Pancreas (tissue), 10 donors: ENCODE measurements at regions not wholly inside any gene's neighbourhood (a gene's known extent, or its start where the extent isn't known, plus 50 kb on each side); places are given as distances from the start of the nearest gene placed in this dataset.
A peak's percentile ranks its signal among the peaks of the same experiment; 100 is the strongest.

Experiments used
- ATAC-seq, 4 donors: fragments of 200-7000 bp; cut with Tn5 transposase; one replicate each; pipeline versions ENCODE4 v1.8.0 to v1.9.1; 2020; ENCODE audit warnings: mild to moderate bottlenecking in 4 of 4, moderate library complexity in 4 of 4
- DNase-seq, 6 donors: peaks; one replicate each; pipeline ENCODE4 v3.0.0-alpha.2; 2020
- FAIRE-seq: peaks from 2 replicates; lab custom pipeline; 2012; peaks lifted over from hg19 to GRCh38; lab: Jason Lieb, UNC
- H3K27ac ChIP-seq, 4 donors: fragments of 200-600 bp; sonication (generic); 1 replicate in 3 of 4; 2 replicates in 1 of 4; pipeline versions ENCODE4 v1.5.0 to v1.8.0; 2020
- H3K27me3 ChIP-seq, 4 donors: fragments of 200-600 bp; one replicate each; pipeline ENCODE4 v1.8.0; 2021
- H3K36me3 ChIP-seq, 3 donors: fragments of 200-600 bp; sonication (generic) in 1 of 3; one replicate each; pipeline versions ENCODE4 v1.5.0 to v1.8.0; 2020 to 2021
- H3K4me1 ChIP-seq, 3 donors: fragments of 200-600 bp; one replicate each; pipeline ENCODE4 v1.8.0; 2021
- H3K4me3 ChIP-seq, 4 donors: fragments of 200-600 bp; sonication (generic) in 2 of 4; one replicate each; pipeline versions ENCODE4 v1.5.0 to v1.8.0; 2020 to 2021
- H3K9me3 ChIP-seq, 4 donors: fragments of 200-600 bp; one replicate each; pipeline ENCODE4 v1.8.0; 2021
- WGBS, 2 donors: extraction: QIAGEN DNeasy Blood & Tissue Kit; methylation state at CpG; one replicate each; pipeline ENCODE4 v1.1.7; 2013; 5-methylcytosine and 5-hydroxymethylcytosine counted together
- intact Hi-C, 3 donors: fragments of 100-400 bp; cut with DNase I; formaldehyde crosslinking; loops; one replicate each; pipeline versions ENCODE4 v1.11.1 to v1.14.2; 2022
- TF ChIP-seq, protein P1 (sequence below), 4 donors: fragments of 200-600 bp; sonication (generic) in 3 of 4; IDR thresholded peaks; one replicate each; pipeline versions ENCODE4 v1.5.0 to v1.8.0; 2021; ENCODE audit warnings: antibody characterized with exemption in 4 of 4
- donor health status: healthy with polysubstance abuse.
- donor health status: DM: no; HTN: no; CAD: no; lungs with moderate emphysema.
- donor health status: DM: no; HTN: no; CAD: no.
- donor health status: control.
- donor health status: control.
- donor health status: Bipolar disorder and iron deficiency.
- donor health status: DM: yes; HTN: yes; CAD: no.
- donor health status: DM: no; HTN: no; CAD: no.
- donor health status: DM: no; HTN: no; CAD: no.
- donor health status: DM: yes; HTN: yes; CAD: no.

DNA sequence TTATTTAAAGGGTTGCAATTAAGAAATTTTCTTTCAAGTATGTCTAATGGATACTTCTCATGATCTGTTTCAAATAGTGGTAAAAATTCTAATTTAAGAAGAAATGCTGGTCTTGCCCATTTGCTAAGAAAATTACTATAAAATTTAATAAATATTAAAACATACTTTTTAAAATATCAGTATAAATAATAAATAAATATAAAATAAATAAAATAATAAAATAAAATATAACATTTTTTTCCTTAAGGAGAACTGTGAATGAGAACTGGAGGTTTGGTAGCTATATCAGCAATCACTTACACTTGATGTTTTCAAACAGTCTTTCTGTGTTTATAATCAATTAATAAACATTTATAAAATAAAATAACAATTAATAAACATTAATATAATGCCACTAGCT lies 266.1 kb downstream of the HGF start:
- H3K36me3 ChIP-seq: no peaks in the 10 kb centered on the region
- H3K9me3 ChIP-seq: no peaks in the 10 kb centered on the region
- intact Hi-C loops: no loop called here
- no peak overlapping the region for H3K27ac ChIP-seq
- H3K4me3 ChIP-seq: no peak overlapping the region
- DNase-seq: no peak
- peak; percentile 90 for FAIRE-seq
- peaks cover 0 to 4% (median 0%) of the 10 kb centered on the region in 4 donors for H3K27me3 ChIP-seq
- TF ChIP-seq, protein P1, sequence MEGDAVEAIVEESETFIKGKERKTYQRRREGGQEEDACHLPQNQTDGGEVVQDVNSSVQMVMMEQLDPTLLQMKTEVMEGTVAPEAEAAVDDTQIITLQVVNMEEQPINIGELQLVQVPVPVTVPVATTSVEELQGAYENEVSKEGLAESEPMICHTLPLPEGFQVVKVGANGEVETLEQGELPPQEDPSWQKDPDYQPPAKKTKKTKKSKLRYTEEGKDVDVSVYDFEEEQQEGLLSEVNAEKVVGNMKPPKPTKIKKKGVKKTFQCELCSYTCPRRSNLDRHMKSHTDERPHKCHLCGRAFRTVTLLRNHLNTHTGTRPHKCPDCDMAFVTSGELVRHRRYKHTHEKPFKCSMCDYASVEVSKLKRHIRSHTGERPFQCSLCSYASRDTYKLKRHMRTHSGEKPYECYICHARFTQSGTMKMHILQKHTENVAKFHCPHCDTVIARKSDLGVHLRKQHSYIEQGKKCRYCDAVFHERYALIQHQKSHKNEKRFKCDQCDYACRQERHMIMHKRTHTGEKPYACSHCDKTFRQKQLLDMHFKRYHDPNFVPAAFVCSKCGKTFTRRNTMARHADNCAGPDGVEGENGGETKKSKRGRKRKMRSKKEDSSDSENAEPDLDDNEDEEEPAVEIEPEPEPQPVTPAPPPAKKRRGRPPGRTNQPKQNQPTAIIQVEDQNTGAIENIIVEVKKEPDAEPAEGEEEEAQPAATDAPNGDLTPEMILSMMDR (IDR thresholded peaks at IDR 0.05): no peak
- ATAC-seq: no peak
- no peaks in the 10 kb centered on the region for H3K4me1 ChIP-seq

DNA sequence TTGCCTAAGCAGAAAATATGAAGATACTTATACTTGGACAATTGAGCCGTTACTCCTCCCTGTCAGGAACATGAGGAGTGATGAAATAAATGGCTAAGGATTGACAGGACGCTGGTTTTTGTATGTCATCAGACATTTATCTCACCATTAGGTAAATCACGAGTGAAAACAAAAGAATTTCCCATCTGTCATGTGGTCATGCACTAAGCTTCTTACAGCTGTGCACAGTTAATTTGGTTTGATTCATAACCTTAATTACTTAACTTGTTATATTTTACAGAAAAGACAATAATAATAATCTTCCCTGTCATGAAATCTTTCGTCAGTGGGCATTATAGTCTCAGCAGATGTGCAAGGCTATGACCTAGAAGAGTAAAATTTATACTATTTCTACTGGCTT lies 266.5 kb downstream of the HGF start:
- peaks cover 0 to 4% (median 0%) of the 10 kb centered on the region in 4 donors for H3K27me3 ChIP-seq
- ATAC-seq (no peak), FAIRE-seq (no peak), DNase-seq (no peak)
- no peaks in the 10 kb centered on the region for H3K36me3 ChIP-seq
- WGBS, 2 donors: 61 to 70% methylated on average over 4 of the region's 4 CpGs
- no peak overlapping the region for H3K4me3 ChIP-seq
- H3K4me1 ChIP-seq: no peaks in the 10 kb centered on the region
- H3K9me3 ChIP-seq: no peaks in the 10 kb centered on the region
- TF ChIP-seq, protein P1 (IDR thresholded peaks at IDR 0.05): no peak
- H3K27ac ChIP-seq: no peak overlapping the region
- intact Hi-C loops: no loop called here

DNA sequence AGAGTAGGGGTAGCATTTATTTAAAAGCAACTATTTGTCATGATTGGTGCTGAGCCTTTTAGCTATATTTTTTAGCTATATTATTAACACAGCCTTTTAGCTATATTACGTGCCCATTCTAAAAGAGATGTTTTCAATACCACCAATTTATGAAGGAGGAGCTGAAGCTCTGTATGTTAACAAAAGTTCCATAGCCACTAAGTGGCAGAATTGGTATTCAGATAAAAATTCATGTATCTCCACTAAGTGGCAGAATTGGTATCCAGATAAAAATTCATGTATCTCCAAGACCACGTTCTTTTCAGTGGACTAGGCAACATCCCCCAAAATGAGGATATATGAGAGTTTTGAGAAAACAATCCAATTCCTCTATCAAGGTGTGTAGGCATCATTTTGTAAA lies 268.6 kb downstream of the HGF start:
- Histone ChIP-seq H3K36me3 (no peaks in the 10 kb centered on the region), H3K4me3 (no peak overlapping the region), H3K4me1 (no peaks in the 10 kb centered on the region), H3K9me3 (no peaks in the 10 kb centered on the region), H3K27me3 (peaks cover 0 to 4% (median 0%) of the 10 kb centered on the region in 4 donors), H3K27ac (no peak overlapping the region)
- 56 to 59% methylated on average over 2 of the region's 2 CpGs for WGBS, 2 donors
- no peak for FAIRE-seq
- intact Hi-C loops: no loop called here
- TF ChIP-seq, protein P1 (IDR thresholded peaks at IDR 0.05): no peak
- no peak for ATAC-seq
- no peak for DNase-seq

DNA sequence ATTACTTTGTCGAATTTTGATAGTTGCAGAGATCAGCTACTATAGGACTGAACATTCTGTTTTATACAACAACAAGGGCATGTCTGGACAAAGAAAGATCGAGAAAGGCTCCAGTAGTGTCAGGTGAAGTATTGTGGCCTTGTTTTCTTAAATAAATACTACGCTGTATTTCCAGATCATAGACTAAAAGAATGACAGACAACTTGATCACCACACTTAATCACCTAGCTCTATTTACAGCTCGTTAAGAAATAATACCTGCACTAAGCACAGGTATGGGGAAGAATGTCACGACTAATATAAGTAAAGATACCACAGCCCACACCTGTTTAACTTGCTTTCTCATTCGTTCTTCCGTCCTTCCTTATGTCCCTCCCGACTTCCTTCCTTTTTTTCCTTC lies 269.2 kb downstream of the HGF start:
- Histone ChIP-seq H3K36me3 (no peaks in the 10 kb centered on the region), H3K4me3 (no peak overlapping the region), H3K9me3 (no peaks in the 10 kb centered on the region), H3K4me1 (no peaks in the 10 kb centered on the region), H3K27me3 (peaks cover 0 to 4% (median 0%) of the 10 kb centered on the region in 4 donors), H3K27ac (no peak overlapping the region)
- FAIRE-seq (no peak), DNase-seq (no peak), ATAC-seq (no peak)
- TF ChIP-seq, protein P1 (IDR thresholded peaks at IDR 0.05): no peak
- 61 to 69% methylated on average over 8 of the region's 8 CpGs for WGBS, 2 donors
- intact Hi-C loops: no loop called here

DNA sequence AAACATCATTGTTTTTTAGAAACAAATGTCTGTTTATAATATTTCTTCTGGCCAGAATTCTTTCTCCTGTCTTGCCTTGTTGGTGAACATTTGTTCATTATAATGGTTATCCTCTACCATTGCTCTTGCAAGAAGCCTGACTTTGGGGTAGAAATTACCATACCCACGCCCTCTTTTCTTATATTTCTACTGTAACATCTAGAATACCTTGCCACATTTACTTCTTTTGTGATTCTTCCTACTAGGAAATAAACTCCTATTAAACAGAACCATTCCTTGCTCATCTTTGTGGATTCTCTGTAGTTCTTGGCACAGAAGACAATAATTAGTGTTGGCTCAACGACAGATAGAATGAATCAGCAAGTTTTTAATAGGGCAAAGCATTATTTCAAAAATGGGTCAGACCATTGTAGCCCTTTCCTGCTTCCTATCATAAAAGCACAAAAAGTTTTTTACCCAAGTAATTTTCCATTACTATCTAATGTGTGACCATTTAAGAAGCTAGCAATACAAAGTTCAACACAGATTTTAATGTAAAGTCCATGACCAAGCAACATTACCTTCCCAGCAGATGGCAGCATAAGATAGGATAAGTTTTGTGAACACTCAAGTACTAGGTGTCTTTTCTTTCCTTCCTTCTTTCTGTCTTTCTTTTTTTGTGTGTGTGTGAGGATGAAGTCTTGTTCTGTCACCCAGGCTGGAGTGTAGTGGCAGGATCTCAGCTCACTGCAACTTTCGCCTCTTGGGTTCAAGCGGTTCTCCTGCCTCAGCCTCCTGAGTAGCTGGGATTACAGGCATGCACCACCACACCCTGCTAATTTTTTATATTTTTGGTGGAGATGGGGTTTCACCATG lies 270.4 kb downstream of the HGF start:
- intact Hi-C loops: no loop called here
- no peaks in the 10 kb centered on the region for H3K4me1 ChIP-seq
- WGBS, 2 donors: 52 to 55% methylated on average over 4 of the region's 4 CpGs
- H3K36me3 ChIP-seq: no peaks in the 10 kb centered on the region
- ATAC-seq (peak in 3 of 4 donors; percentile 88 to 93 (median 92)), FAIRE-seq (peak; percentile 87), DNase-seq (peak in 1 of 6 donors; percentile 16)
- TF ChIP-seq, protein P1 (IDR thresholded peaks at IDR 0.05): peak in 2 of 4 donors; percentile 21 to 29
- no peak overlapping the region for H3K27ac ChIP-seq
- no peaks in the 10 kb centered on the region for H3K9me3 ChIP-seq
- no peak overlapping the region for H3K4me3 ChIP-seq
- peaks cover 0 to 4% (median 0%) of the 10 kb centered on the region in 4 donors for H3K27me3 ChIP-seq
